Esophagus mucosa (tissue), 1 donor: ENCODE measurements at regions not wholly inside any gene's neighbourhood (a gene's known extent, or its start where the extent isn't known, plus 50 kb on each side); places are given as distances from the start of the nearest gene placed in this dataset.
"Not testable (repeated sequence)": the region's sequence is repeated elsewhere in the genome, so short reads cannot be mapped to it uniquely, and the experiment has no call there.

Experiments
- ATAC-seq: fragments of 200-7000 bp; cut with Tn5 transposase; one replicate; pipeline ENCODE4 v1.9.1; 2020
- donor health status: DM: yes; HTN: yes; CAD: no.

DNA sequence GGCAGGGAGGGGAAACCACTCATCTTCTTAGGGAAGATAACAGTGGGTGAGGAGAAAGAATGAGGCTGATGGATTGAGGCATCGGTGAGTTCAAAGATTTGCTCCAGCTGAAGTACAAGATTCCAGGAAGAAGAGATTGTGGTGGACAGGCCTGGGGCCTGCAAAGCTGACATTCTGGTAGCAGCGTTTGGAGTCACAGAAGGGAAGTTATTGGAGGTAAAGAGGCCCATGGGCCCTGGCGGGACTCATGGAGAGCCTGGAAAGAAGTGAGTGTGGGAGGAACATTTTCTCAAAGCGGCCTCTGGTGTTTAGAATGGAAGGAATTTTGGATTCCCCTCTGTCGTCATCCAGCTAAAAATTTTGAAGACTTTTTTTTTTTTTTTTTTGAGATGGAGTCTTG is 160.0 kb upstream of the KLF6 start:
- ATAC-seq, result no peak

DNA sequence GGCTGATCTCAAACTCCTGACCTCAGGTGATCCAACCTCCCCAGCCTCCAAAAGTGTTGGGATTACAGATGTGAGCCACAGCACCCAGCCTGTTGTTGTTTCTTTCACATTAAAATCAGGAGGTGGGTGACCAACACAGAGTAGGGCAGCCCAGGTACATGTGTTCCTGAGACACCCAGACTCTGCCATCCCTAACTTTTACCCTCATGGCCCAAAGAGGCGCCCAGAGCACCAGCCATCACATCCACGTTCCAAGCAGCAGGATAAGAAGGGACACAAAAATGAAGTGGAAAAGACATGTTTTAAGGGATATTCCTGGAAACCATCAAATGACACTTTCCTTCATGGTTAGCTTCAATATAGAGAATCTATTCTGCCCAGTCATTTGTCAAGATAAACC is 159.6 kb upstream of the KLF6 start:
- no peak for ATAC-seq

DNA sequence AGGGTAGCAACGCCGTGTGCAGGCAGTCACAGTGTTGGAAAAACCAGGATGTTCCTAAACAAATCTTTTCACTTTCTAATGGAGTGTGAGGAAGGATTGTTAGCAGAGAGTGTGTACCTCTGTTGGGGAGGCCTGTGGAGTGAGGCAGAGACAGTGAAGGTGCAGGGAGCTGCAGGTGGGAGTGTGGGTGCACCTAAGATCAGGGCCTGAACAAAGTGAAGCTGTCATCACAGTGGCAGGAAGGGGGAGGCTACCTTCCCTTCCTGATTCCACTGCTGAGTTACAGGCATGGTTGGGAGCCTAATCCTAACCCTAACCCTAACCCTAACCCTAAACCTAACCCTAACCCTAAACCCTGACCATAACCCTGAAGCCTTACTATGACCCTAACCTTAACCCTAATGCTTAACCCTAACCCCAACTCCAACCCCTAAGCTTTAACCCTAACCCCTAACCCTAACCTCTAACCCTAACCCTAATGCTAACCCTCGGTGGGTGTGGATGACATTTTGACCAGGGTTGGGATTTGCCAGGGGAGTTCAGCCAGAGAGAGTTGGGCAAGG is 158.8 kb upstream of the KLF6 start:
- no peak for ATAC-seq

DNA sequence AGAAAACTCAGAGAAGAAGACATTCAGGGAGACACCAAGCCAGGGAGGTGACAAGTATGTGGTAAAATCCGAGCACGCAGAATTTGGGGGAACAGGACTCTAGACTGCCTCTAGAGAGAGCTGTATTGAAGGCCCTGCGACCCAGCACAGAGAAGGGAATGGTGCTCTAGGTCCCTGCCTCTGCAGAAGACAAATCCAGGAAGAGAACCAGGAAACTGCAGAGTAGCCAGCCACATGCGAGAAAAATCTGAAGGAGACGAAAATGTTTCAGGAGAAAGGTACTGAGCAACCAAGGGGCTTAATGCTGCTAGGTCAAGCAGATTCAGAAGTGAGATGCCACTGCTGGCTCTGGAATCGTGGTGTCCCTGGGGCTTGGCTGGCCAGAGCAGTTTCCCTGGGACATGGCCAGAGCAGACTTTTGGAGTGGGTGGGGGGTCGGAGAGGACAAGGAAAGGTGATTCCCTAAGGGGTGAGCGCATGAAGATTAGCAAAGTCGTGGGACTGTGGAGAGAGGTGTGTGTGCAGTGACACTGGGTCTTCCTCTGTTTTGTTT is 158.0 kb upstream of the KLF6 start:
- no peak for ATAC-seq

DNA sequence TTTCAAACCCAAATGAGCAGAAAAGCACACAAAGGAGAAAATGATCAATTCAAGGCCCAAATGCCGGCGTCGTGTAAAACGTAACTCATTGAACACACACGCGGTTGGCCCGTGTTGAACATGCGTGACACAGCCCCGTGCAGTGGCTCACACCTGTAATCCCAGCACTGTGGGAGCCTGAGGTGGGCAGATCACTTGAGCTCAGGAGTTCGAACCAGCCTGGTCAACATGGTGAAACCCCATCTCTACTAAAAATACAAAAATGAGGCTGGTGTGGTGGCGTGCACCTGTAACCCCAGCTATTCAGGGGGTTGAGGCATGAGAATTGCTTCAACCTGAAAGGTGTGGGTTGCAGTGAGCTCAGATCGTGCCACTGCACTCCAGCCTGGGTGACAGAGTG is 156.7 kb upstream of the KLF6 start:
- no peak for ATAC-seq

DNA sequence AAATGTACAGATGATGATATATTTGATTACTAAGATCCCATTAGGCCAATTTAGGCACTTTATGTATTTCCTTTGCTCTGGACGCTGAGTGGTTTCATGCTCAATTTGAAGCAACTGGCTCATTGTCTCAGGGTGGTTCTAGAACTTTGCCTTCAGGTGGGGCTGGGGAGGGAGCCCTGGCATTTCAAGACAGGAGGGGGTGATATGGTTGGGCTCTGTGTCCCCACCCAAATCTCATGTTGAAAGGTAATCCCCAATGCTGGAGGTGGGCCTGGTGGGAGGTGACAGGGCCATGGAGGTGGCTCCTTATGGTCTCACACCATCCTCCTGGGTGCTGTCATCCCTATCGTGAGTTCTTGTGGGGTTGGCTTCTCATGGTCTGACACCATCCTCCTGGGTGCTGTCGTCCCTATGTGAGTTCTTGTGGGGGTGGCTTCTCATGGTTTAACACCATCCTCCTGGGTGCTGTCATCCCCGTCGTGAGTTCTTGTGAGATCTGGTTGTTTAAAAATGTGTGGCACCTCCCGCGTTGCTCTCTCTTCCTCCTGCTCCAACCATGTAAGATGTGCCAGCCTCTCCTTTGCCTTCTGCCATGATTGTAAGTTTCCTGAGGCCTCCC is 151.5 kb upstream of the KLF6 start:
- peak; percentile 12 for ATAC-seq

DNA sequence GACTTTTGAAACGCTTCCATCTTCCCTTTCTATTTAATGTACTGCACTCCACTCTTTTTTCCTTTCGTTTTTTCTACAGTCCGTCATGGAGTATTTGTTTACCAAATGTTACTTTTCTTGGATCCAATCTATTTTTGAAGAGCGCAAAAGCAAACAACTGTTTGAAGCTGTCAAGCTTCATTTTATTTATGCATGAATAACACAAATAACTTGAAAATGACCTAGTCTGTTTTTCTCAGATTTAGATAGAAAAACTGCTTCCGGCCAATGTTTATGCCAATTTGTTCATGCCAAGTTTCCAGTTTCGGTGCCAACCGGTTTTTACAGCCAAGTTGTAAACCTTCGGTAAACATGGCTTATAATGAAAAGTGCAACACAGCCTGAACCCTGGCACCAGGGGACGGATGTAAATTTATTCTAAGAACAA is 150.9 kb upstream of the KLF6 start:
- ATAC-seq, result peak; percentile 40

DNA sequence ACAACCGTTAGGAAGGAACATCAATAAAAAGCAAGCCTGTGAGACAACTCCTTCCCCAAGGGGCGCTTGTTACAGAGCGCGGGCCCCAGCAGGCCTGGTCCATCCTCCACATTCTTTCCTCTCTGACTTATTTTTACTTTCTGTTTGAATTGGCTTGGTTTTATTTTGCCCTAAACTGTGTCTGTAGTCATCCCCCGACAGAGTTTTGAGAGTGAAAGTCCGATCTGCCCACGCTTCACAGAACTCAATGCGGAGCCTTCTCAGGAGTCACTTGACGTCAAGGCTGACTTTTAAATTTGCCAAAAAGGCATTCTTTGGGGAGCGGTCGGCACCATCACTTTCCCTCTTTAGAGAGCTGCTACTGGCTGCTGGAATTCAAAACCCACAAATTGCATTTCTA is 150.1 kb upstream of the KLF6 start:
- ATAC-seq, result peak; percentile 51

DNA sequence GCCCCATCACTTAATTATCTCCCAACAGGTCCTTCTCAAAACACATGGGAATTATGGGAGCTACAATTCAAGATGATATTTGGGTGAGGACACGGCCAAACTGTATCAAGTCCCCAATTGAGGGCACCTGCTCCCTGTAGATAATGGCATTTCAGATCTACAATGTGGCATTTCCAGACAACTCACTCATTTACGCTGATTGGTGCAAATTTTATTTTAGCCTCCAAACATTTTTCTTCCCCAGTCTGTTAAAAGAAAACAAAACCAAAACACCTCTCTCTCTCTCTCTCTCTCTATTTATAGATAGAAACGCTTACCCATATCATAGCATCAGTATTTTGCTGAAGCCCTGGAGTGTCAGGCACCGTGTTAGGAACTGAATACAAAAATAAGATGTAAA is 148.7 kb upstream of the KLF6 start:
- no peak for ATAC-seq

DNA sequence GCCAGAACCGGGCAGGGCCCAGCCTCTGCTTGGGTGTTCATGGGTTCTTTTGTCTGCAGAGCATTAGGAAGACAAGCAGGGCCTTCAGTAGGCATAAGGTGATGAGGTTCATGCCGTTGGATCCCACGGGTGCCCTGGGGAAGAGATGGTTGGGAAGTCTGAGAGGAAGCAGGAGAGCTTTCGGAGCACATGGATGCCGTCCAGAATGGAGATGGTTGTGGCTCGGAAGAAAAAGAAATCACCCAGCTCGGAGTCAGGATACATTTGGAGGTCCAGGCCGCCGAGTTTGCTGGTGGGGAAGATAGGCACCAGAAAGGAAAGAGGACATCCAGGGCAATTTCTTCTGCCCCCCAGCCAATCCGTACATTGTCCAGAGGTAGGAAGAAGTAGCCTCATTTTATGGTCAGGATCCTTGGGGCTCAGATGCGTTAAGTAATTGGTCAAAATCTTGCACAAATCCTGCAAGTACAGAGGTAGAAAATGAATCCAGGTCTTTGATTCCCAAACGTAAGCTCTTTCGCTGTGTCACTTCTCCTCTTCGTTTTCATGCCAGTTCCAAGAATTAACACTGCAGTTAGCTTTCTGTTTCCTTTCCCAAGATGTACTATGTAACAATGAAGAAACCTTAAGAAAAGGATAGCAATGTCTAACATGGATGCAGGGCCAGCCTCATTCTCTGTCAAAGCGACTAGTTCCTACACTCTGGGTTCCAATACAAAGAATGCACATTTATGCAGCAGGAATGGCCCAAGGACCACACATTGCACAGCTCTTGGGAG is 147.8 kb upstream of the KLF6 start:
- ATAC-seq, result no peak

DNA sequence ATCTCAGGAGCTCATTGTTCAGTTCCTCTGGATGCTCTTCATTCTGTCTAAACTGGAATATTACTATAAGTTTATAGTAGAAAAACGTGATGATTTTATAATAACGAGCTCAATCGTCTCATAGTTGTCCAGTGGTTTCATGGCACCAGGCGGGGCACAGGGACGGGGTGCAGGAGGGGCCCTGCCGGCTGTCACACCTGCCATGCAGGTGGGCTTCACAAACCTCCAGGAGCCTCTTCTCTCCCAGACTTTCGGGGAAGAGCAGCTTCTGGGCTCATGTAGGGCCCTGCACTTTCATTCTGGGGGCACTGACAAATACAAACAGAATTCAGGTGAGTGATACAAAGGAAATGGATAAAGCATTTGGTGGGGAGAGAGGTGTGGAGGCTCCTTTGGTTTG is 146.9 kb upstream of the KLF6 start:
- ATAC-seq, result no peak

DNA sequence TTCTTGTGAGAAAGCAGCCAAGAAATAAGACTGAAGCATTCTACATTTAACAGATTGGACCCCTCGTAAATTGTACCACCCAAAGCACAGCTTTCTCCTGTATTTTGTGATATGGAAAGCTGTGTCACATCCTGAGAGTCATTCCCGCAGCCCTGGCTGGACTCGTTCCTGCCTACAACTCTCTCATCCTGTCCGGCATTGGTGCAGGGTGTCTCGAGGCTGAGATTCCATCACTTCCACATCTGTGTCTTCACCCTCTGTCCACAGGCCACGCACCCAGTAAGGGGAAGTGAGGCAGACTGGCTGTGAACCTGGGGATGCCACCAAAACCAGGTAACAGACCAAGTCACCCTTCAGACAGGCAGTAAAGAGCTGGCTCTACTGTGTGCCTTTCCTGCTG is 146.2 kb upstream of the KLF6 start:
- ATAC-seq, result no peak

DNA sequence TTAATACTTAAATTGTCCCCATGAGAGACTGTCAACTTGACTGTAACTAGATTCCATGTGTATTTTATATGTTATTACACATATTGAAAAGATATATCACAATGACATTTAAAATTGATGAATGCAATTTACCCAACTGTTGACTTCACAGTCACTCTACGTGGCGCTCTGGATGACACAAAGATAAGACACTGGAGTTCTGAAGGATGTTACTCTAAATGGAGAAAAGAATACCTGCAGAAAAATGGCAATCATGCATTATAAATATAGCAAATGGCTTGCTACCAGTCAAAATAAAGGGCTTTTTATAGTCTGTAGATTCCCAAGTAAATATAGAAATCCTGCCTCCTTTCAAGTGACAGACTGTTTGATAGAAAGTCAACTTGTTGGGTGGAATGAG is 143.6 kb upstream of the KLF6 start:
- no peak for ATAC-seq

DNA sequence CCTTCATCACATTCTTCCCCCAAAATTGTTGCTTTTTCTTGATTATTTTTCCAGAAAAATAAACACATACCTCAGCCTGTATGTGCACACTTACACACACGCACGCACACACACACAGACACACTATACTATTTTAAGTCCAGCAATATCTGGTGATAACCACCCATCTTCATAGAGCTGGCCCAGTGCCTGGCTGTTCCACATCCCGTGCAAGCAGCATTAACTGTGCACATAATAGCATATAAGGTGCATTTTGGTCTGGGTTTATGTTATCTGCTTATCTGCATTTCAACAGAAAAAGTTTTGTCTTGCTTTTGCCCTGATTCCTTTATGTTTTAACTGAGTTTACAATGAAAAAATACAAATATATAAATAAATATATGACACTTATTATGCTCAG is 143.1 kb upstream of the KLF6 start:
- no peak for ATAC-seq

DNA sequence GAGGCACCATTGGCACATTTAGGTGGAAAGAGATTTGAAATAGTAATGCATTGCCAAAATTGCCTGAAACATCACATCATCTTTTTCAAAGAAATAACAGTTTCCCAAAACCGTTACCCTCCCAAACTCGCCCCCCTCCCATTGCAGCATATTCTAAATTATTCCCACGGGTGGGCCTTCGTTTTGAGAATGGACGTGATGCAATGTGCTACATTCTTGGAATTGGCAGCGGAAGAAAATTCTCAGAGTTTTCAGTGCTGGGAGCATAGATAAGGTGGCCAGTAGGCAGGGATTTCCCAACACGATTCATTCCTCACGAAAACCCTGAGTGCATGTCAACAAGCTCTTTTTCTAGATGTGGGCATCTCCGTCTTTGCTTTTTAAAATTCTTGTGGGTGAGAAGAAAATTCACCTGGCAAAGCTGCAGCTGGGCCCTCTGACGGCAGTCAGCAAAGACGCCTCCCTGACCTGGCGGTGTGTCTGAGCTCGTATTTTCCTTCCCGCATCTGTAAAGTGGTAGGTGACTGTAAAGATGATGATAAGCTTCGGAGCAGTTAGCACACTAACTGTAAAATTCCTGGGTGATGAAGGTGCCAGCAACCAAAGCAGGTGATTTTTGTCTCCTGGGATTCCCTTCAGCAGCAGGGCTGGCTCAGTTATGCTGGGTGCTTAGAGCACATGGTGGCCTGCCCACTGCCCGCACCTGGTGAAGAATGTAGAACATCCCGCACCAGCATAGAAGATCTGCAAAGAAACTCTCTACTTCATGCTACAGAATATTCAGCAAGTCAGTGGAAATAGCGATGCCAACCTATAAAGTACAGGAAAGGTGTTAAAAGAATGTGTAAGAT is 141.9 kb upstream of the KLF6 start:
- no peak for ATAC-seq

DNA sequence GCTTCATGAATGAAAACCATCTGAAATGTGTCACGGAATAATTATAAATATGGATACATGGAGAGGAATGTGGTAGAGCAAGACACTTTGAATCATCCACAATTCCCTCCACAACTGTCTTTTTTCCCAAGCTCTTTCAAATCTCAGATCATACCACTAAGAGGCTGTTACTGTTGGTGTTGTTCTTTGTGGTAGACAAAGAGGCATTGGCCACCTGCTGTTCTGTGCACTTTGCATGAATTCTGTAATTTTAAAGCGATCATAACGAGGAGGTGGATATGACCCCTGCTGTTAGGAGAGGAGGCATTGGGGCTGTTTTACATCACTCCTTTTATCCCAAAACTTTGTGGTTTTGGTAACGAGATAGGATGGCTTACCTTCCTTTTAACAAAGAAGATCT is 141.2 kb upstream of the KLF6 start:
- ATAC-seq, result no peak

DNA sequence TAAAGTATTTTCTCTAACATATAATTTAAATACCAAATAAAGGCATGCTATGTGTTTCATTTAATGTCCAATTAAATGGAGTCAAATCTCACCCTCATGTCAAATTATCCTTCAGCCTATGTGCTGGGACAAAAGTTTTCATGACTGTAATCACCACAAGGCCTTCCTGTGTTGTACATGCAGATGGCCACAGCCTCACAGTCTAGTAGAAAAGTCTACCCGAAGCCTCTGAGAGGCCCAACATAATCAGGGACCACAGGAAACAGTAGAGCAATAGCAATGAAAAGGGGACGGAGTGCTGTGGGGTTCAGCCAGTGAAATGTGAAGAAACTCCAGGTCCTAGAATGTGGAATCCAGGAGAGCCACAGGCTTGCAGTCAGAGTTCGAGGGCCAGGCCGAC is 140.2 kb upstream of the KLF6 start:
- no peak for ATAC-seq

DNA sequence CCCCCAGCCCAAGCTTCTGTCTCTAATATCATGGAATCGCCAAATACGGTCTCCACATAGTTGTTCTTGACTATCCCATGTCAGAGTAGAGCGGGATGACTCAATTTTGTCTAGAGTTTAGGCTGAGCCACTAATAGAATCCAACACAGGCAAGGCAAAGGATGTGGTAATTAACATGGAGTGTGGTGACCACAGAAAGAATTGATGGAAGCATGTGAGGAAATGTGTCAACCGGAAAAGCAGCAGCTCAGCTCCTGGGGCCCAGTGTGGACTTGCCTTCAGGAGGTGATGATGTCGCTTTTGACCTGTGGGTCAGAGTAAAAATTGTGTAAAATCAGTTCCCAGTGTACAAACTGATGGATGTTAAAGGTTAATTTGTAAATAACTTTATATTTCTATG is 139.3 kb upstream of the KLF6 start:
- peak; percentile 65 for ATAC-seq

DNA sequence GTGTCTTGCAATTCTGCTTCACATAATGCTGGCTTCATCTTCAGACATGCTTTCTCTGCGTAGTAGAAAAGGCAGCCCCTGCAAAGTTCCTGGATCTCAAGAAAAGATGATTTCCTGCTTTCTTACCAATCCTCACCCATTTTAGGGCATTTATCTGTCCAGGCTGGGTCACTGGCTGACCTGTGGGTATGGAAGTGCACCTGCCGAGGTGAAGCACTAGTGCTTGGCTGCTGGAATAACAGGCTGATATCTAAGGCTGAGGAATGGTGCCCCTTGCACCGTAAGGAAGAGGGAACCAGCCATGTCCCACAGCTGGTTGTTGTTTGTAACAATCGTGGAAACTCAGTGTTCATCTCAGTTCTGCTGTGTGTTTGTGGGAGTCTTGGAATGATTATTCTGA is 138.0 kb upstream of the KLF6 start:
- ATAC-seq, result no peak

DNA sequence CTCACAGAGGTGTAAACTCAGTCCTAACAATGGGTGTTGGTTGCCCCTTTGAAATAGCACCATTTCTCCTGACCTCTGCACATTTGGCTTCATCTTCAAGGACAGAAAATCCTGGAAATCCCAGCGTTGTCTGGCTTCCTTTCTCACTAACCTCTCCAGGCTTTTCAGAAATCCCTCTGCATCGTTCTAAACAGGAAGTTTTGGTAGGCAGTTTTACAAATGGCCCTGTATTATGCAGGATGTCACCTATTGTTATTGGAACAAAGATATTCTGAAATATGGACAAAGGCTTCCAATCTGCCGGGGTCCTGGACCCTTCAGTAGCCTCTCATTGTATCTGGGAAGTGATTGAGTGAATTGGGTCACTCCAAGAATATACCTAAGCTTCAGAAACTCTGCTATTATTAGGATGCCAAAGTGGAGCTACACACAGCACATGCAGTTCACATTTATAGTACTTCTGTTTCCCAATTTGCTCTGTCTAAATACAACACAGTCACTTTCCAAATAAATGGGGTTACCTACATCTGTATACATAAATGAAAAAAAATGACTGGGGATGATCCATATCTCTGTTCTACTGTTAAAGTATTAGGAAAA is 134.8 kb upstream of the KLF6 start:
- ATAC-seq, result no peak

DNA sequence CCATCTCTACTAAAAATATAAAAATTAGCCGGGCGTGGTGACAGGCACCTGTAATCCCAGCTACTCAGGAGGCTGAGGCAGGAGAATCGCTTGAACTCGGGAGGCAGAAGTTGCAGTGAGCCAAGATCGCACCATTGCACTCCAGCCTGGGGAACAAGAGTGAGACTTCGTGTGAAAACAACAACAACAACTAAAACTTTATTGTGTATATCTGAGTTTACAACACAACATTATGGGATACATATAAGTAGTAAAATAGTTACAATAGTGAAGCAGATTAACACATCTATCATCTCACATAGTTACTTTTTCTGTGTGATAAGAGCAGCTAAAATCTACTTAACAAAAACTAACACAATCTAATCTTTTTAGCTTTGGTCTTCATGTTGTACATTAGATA is 132.4 kb upstream of the KLF6 start:
- ATAC-seq, result not testable (repeated sequence)

DNA sequence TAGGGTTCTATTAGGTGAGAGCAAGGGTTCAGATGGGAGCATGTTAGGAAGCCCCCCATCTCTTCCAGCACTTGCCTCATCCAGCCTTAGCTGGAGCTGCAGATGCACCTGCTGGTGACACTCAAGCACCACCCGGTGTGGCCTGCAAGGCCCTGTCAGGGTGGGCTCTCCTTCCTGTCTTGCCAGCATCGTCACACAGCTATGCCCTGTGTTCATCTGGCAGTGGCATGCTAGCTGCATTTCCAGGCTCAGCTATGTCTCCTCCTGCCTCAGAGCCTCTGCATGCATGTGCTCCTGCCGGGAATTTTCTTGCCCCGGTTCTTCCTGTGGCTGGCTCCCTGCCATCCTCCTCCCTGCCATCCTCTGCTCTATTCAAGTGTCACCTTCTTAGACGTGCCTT is 129.7 kb upstream of the KLF6 start:
- no peak for ATAC-seq
